HepG2 (cell line): ENCODE measurements at regions not wholly inside any gene's neighbourhood (a gene's known extent, or its start where the extent isn't known, plus 50 kb on each side); places are given as distances from the start of the nearest gene placed in this dataset.

Experiments used
- GTF2F1 ChIP-seq: fragments of 150-350 bp; IDR thresholded peaks from 2 replicates; pipeline ENCODE4 v1.6.1; 2014; ENCODE audit warnings: low read length
- HNRNPLL ChIP-seq: fragments of 200-400 bp; formaldehyde crosslinking; IDR thresholded peaks from 2 replicates; pipeline ENCODE4 v1.6.1; 2017; ENCODE audit warnings: mild to moderate bottlenecking, low read depth, low read length; ENCODE audit not compliant: poor library complexity, severe bottlenecking
- KDM6A ChIP-seq: IDR thresholded peaks from 2 replicates; pipeline ENCODE4 v1.6.1; 2016; ENCODE audit warnings: low read depth
- MEIS1 ChIP-seq: sonication (generic); formaldehyde crosslinking; IDR thresholded peaks from 2 replicates; pipeline ENCODE4 v1.9.0; 2021; ENCODE audit warnings: mild to moderate bottlenecking, missing genetic modification reagents, moderate library complexity, borderline replicate concordance
- XBP1 ChIP-seq: sonication (generic); formaldehyde crosslinking; IDR thresholded peaks from 2 replicates; pipeline ENCODE4 v1.5.0; 2020; ENCODE audit warnings: missing genetic modification reagents
- ZNF318 ChIP-seq: sonication (generic); formaldehyde crosslinking; IDR thresholded peaks from 2 replicates; pipeline ENCODE4 v1.4.0; 2020; ENCODE audit warnings: mild to moderate bottlenecking, missing genetic modification reagents
- ZNF407 ChIP-seq: sonication (generic); formaldehyde crosslinking; IDR thresholded peaks from one replicate; pipeline ENCODE4 v1.5.1; 2020; ENCODE audit warnings: mild to moderate bottlenecking, missing genetic modification reagents; ENCODE audit errors: not compliant biosample characterization
- ZNF800 ChIP-seq: sonication (generic); formaldehyde crosslinking; IDR thresholded peaks from 2 replicates; pipeline ENCODE4 v1.4.0; 2020; ENCODE audit warnings: missing genetic modification reagents
- ZNF816 ChIP-seq: sonication (generic); formaldehyde crosslinking; IDR thresholded peaks from 2 replicates; pipeline ENCODE4 v1.8.0; 2022; ENCODE audit warnings: missing genetic modification reagents, mild to moderate bottlenecking, borderline replicate concordance

GRCh38 chr6:63410435-63411426 is 90.9 kb upstream of the LGSN start (continued):
- TF ChIP-seq ZNF318 (CRISPR knock-in tag), result no peak
- no peak for TF ChIP-seq HNRNPLL
- peak; percentile 29; the same call in 1 of the 2 replicates for TF ChIP-seq KDM6A (CRISPR knock-in tag)
- TF ChIP-seq MEIS1 (CRISPR knock-in tag), result no peak
- TF ChIP-seq ZNF800 (CRISPR knock-in tag), result 0 out of 2 replicates have a peak, but pooled peaks have one; percentile 68
- no peak for TF ChIP-seq ZNF407 (CRISPR knock-in tag)
- no peak for TF ChIP-seq GTF2F1
- TF ChIP-seq ZNF816 (CRISPR knock-in tag), result no peak
- TF ChIP-seq XBP1 (CRISPR knock-in tag), result no peak
